Chondrocyte (in vitro differentiated cells): ENCODE measurements at regions not wholly inside any gene's neighbourhood (a gene's known extent, or its start where the extent isn't known, plus 50 kb on each side); places are given as distances from the start of the nearest gene placed in this dataset.

ENCODE experiments used
- DNase-seq: peaks from one replicate; pipeline ENCODE4 v3.0.0; 2021; ENCODE audit warnings: mixed read lengths, low spot score
- H3K27ac Mint-ChIP-seq: one replicate; pipeline ENCODE4 v1.8.0; 2021; ENCODE audit warnings: mild to moderate bottlenecking, moderate library complexity, mixed read lengths; ENCODE audit not compliant: unreplicated experiment
- H3K27me3 Mint-ChIP-seq: 2 replicates; pipeline ENCODE4 v1.8.0; 2021; ENCODE audit warnings: low read depth, mixed read lengths
- H3K36me3 Mint-ChIP-seq: 2 replicates; pipeline ENCODE4 v1.8.0; 2021; ENCODE audit warnings: low read depth, mixed read lengths
- H3K4me1 Mint-ChIP-seq: 2 replicates; pipeline ENCODE4 v1.8.0; 2021; ENCODE audit warnings: low read depth, mild to moderate bottlenecking, mixed read lengths
- H3K4me3 Mint-ChIP-seq: one replicate; pipeline ENCODE4 v1.8.0; 2021; ENCODE audit warnings: mild to moderate bottlenecking, moderate library complexity, mixed read lengths; ENCODE audit not compliant: unreplicated experiment
- H3K9me3 Mint-ChIP-seq: 2 replicates; pipeline ENCODE4 v1.8.0; 2021; ENCODE audit warnings: low read depth, mixed read lengths
- TF ChIP-seq, protein P1 (sequence below): fragments of 200-600 bp; sonication (generic); IDR thresholded peaks from 2 replicates; pipeline ENCODE4 v1.5.0; 2021; ENCODE audit warnings: antibody characterized with exemption, mild to moderate bottlenecking, moderate library complexity

DNA sequence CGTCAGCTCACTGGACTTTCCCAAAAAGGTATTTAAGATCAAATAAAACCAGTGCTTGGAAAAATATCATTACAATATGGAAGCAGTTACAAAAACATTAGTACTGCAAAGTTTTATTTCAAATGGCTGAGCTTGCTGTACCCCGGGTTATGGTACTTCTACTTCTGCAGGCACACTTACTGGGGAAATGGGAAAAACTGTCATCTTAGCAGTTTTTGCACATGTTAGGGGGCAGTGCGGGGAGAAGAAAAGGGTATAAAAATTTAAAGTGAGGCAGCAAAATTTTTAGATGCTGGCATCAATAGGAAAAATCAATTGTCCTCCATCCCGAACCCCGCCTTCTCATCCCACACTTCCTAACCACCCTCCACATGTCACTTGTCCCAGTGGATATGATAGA, 133.4 kb downstream of the ATG4C start:
- H3K27ac Mint-ChIP-seq: no peak overlapping the region
- DNase-seq: no peak
- no peaks in the 10 kb centered on the region for H3K4me1 Mint-ChIP-seq
- no peak overlapping the region for H3K4me3 Mint-ChIP-seq
- peaks cover 22% of the 10 kb centered on the region for H3K27me3 Mint-ChIP-seq
- TF ChIP-seq, protein P1, sequence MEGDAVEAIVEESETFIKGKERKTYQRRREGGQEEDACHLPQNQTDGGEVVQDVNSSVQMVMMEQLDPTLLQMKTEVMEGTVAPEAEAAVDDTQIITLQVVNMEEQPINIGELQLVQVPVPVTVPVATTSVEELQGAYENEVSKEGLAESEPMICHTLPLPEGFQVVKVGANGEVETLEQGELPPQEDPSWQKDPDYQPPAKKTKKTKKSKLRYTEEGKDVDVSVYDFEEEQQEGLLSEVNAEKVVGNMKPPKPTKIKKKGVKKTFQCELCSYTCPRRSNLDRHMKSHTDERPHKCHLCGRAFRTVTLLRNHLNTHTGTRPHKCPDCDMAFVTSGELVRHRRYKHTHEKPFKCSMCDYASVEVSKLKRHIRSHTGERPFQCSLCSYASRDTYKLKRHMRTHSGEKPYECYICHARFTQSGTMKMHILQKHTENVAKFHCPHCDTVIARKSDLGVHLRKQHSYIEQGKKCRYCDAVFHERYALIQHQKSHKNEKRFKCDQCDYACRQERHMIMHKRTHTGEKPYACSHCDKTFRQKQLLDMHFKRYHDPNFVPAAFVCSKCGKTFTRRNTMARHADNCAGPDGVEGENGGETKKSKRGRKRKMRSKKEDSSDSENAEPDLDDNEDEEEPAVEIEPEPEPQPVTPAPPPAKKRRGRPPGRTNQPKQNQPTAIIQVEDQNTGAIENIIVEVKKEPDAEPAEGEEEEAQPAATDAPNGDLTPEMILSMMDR: no peak
- no peaks in the 10 kb centered on the region for H3K36me3 Mint-ChIP-seq
- no peaks in the 10 kb centered on the region for H3K9me3 Mint-ChIP-seq

DNA sequence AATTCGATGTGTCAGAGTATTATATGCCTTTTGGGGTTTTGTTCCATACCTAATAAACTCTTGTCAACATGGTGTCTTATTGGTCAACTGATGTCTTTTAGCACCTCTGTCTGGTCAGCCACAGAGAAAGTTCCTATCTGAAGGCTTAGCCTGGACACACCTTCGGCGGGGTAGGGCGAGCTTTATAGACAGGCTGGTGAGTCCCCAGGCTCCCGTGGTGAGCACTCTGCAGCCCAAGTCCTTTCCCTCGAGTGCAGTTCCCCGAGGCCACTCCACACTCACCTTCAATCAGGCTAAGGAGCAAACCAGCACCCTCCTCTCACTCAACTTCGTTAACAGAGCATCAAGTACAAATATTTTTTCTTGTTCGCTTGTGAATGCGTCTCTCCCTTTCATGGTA, 133.9 kb downstream of the ATG4C start:
- TF ChIP-seq, protein P1: no peak
- Mint-ChIP-seq H3K27ac (no peak overlapping the region), H3K9me3 (no peaks in the 10 kb centered on the region), H3K4me3 (no peak overlapping the region), H3K4me1 (no peaks in the 10 kb centered on the region), H3K36me3 (no peaks in the 10 kb centered on the region), H3K27me3 (peaks cover 22% of the 10 kb centered on the region)
- no peak for DNase-seq

DNA sequence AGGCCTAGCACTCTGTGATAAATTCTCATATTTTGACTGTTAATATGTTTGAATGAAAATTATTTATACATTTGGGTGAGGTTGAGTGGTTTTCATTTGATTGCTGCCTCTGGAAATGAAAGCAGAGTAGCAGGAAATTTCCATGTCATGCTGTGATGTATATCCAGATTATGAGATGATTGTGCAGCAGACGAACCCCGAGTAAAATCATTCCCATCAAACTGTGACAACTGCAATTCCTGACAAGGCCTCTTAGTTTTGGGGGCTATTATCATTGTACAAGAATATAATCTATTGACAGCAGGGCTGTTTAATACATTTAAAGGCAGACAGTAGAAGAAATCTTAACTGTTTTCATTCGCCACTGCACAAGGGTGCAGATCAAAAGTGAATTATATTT, 134.8 kb downstream of the ATG4C start:
- TF ChIP-seq, protein P1: no peak
- peaks cover 18% of the 10 kb centered on the region for H3K27me3 Mint-ChIP-seq
- DNase-seq: no peak
- H3K27ac Mint-ChIP-seq: no peak overlapping the region
- no peaks in the 10 kb centered on the region for H3K36me3 Mint-ChIP-seq
- H3K4me3 Mint-ChIP-seq: no peak overlapping the region
- no peaks in the 10 kb centered on the region for H3K4me1 Mint-ChIP-seq
- H3K9me3 Mint-ChIP-seq: no peaks in the 10 kb centered on the region

DNA sequence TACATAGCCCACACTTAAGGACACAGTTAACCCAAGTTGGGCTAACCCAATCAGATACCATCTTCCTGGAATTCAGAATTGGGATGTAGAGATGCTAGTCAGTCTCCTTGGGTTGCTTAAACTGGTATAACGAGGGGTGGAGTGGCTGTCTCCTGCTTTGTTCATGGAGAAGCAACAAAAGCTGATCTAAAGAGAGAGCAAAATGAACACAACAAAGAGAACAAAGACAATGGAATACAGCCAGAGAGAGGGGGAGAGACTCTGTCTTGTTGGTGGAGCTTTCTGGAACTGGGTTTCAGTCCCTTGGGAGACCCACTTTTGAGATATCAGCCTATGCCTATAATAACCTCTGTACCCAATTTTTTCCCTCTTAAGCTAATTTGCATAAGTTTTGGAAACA, 138.1 kb downstream of the ATG4C start:
- H3K4me3 Mint-ChIP-seq: no peak overlapping the region
- peaks cover 12% of the 10 kb centered on the region for H3K27me3 Mint-ChIP-seq
- no peaks in the 10 kb centered on the region for H3K9me3 Mint-ChIP-seq
- H3K27ac Mint-ChIP-seq: no peak overlapping the region
- no peaks in the 10 kb centered on the region for H3K36me3 Mint-ChIP-seq
- no peak for DNase-seq
- H3K4me1 Mint-ChIP-seq: no peaks in the 10 kb centered on the region
- TF ChIP-seq, protein P1: no peak

DNA sequence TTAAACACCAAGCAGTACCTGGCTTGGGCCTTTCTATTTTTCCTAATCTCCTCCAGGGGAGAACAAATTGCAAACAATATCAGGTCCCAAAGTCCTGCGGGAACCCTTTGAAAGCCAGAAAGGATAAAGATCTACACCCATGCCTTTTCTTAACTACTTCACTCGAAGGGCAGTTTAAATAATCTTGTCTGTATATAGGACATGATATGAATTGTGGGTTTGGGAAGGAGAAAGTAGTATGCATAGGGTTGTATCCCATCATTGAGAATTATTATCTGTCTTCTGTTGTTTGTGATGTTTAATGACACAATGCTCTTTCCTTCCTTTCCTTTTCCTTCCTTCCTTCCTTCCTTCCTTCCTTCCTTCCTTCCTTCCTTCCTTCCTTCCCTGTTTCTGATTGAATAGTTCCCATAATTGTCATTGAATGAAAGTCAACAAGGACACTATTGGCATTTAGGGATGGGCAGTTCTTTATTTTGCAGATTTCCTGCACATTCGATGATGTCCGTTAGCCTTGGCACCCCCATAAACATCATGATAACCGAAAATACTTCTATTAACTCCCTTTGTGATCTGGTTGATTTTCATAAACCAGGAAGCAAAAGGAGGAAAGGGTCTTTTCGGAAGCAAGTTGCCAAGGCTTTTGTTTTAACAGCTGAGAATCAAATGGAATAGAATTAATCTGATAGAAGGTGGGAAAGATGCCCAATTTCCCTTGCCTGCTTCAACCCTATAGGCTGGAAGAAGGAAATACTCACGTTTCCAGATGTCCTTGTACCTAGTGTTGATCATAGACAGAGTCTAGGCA, 141.3 kb downstream of the ATG4C start:
- no peaks in the 10 kb centered on the region for H3K4me1 Mint-ChIP-seq
- no peak overlapping the region for H3K4me3 Mint-ChIP-seq
- H3K36me3 Mint-ChIP-seq: no peaks in the 10 kb centered on the region
- H3K27ac Mint-ChIP-seq: no peak overlapping the region
- H3K27me3 Mint-ChIP-seq: peaks cover 8% of the 10 kb centered on the region
- H3K9me3 Mint-ChIP-seq: no peaks in the 10 kb centered on the region
- DNase-seq: no peak
- TF ChIP-seq, protein P1: no peak
